H1 (cell line): ENCODE measurements at regions not wholly inside any gene's neighbourhood (a gene's known extent, or its start where the extent isn't known, plus 50 kb on each side); places are given as distances from the start of the nearest gene placed in this dataset.

ENCODE experiments used
- CTCF ChIA-PET: fragments of 300-600 bp; sonication (Branson Sonifier 250); formaldehyde crosslinking; loops from one replicate; lab custom pipeline; 2021; ENCODE audit not compliant: partially characterized antibody; lab: Charles Lee
- POLR2A ChIA-PET: fragments of 300-600 bp; sonication (Branson Sonifier 250); formaldehyde crosslinking; loops from one replicate; lab custom pipeline; 2021; ENCODE audit warnings: inconsistent platforms; ENCODE audit not compliant: partially characterized antibody; lab: Charles Lee
- DNase-seq, 2 experiments: peaks; one replicate each; pipeline versions ENCODE4 v3.0.0 to v3.0.0-alpha.2; 2010 to 2022; ENCODE audit warnings: low spot score in 2 of 2, low read depth in 1 of 2, mixed read lengths in 1 of 2
- FAIRE-seq: peaks from 2 replicates; lab custom pipeline; 2011; peaks lifted over from hg19 to GRCh38; lab: Jason Lieb, UNC
- H2AFZ ChIP-seq: 2 replicates; pipeline ENCODE4 v1.8.1; 2012; ENCODE audit warnings: low read length, inconsistent platforms
- H2AK5ac ChIP-seq: 2 replicates; pipeline ENCODE4 v1.6.1; 2013; ENCODE audit warnings: low read depth, low read length
- H2BK120ac ChIP-seq: replicated peaks from 2 replicates; pipeline ENCODE3; 2013; ENCODE audit warnings: low read depth, low read length, inconsistent platforms
- H2BK12ac ChIP-seq: 2 replicates; pipeline ENCODE4 v1.6.1; 2013; ENCODE audit warnings: low read depth, low read length
- H2BK15ac ChIP-seq: 2 replicates; pipeline ENCODE4 v1.6.1; 2013; ENCODE audit warnings: low read length
- H2BK20ac ChIP-seq: 2 replicates; pipeline ENCODE4 v1.6.1; 2013; ENCODE audit warnings: low read length
- H2BK5ac ChIP-seq: 2 replicates; pipeline ENCODE4 v1.6.1; 2013; ENCODE audit warnings: low read depth, low read length
- H3K14ac ChIP-seq: 2 replicates; pipeline ENCODE4 v1.6.1; 2013; ENCODE audit warnings: inconsistent platforms; ENCODE audit not compliant: insufficient read length
- H3K18ac ChIP-seq: 2 replicates; pipeline ENCODE4 v1.6.1; 2013; ENCODE audit warnings: low read length; ENCODE audit errors: extremely low read depth
- H3K23ac ChIP-seq: 2 replicates; pipeline ENCODE4 v1.6.1; 2013; ENCODE audit warnings: inconsistent platforms; ENCODE audit not compliant: insufficient read length
- H3K23me2 ChIP-seq: 2 replicates; pipeline ENCODE4 v1.6.1; 2013; ENCODE audit warnings: low read depth, low read length
- H3K27ac ChIP-seq: 2 replicates; pipeline ENCODE4 v1.6.1; 2011; ENCODE audit warnings: low read depth, low read length, inconsistent platforms
- H3K27me3 ChIP-seq, 4 experiments: replicated peaks in 1 of 4; 1 replicate in 1 of 4; 2 replicates in 3 of 4; pipeline versions ENCODE4 v1.6.1 to v1.8.1; 2011 to 2013; ENCODE audit warnings: low read length in 3 of 4, mild to moderate bottlenecking in 3 of 4, inconsistent platforms in 2 of 4, mixed read lengths in 2 of 4, moderate library complexity in 1 of 4; ENCODE audit not compliant: control insufficient read depth in 3 of 4, insufficient read depth in 3 of 4; ENCODE audit errors: extremely low read depth in 1 of 4
- H3K36me3 ChIP-seq, 4 experiments: 2 replicates each; pipeline versions ENCODE4 v1.6.1 to v1.8.1; 2011 to 2013; ENCODE audit warnings: mild to moderate bottlenecking in 4 of 4, low read length in 3 of 4, moderate library complexity in 2 of 4, control low read depth in 1 of 4, inconsistent platforms in 1 of 4; ENCODE audit not compliant: insufficient read depth in 4 of 4, control insufficient read depth in 2 of 4
- H3K4ac ChIP-seq: replicated peaks from 2 replicates; pipeline ENCODE3; 2013; ENCODE audit warnings: low read length, low read depth, mixed read lengths, inconsistent platforms; ENCODE audit not compliant: insufficient read length
- H3K4me1 ChIP-seq, 4 experiments: replicated peaks in 1 of 4; 1 replicate in 1 of 4; 2 replicates in 3 of 4; pipeline versions ENCODE4 v1.6.1 to v1.8.1; 2011 to 2013; ENCODE audit warnings: low read length in 3 of 4, inconsistent platforms in 2 of 4, mixed read lengths in 1 of 4; ENCODE audit not compliant: insufficient read depth in 4 of 4, control insufficient read depth in 3 of 4
- H3K4me2 ChIP-seq, 2 experiments: 2 replicates each; pipeline versions ENCODE4 v1.6.1 to v1.8.1; 2011 to 2013; ENCODE audit warnings: low read depth in 2 of 2, low read length in 2 of 2, control low read depth in 1 of 2, inconsistent platforms in 1 of 2, mild to moderate bottlenecking in 1 of 2; ENCODE audit not compliant: insufficient read depth in 1 of 2
- H3K4me3 ChIP-seq, 4 experiments: fragments of 200-600, 300-600 bp in 1 of 4; sonication (generic), shearing (Covaris generic), sonication (Bioruptor Twin) in 1 of 4; 2 replicates each; pipeline versions ENCODE4 v1.5.1 to v1.8.1; 2011 to 2016; ENCODE audit warnings: low read length in 4 of 4, low read depth in 3 of 4, control low read depth in 2 of 4, inconsistent platforms in 2 of 4, mild to moderate bottlenecking in 2 of 4, mixed read lengths in 1 of 4, moderate library complexity in 1 of 4; ENCODE audit not compliant: insufficient read depth in 2 of 4; ENCODE audit errors: extremely low read depth in 1 of 4
- H3K56ac ChIP-seq: replicated peaks from 2 replicates; pipeline ENCODE3; 2013; ENCODE audit warnings: low read depth, mild to moderate bottlenecking, mixed read lengths, low read length, inconsistent platforms; ENCODE audit not compliant: insufficient read length
- H3K79me1 ChIP-seq: 2 replicates; pipeline ENCODE4 v1.6.1; 2013; ENCODE audit warnings: low read depth, low read length, control low read depth
- H3K79me2 ChIP-seq, 2 experiments: 2 replicates each; pipeline versions ENCODE4 v1.6.1 to v1.8.1; 2012 to 2013; ENCODE audit warnings: low read length in 2 of 2, mild to moderate bottlenecking in 2 of 2, inconsistent platforms in 1 of 2; ENCODE audit not compliant: insufficient read depth in 2 of 2, control insufficient read depth in 1 of 2
- H3K9ac ChIP-seq, 4 experiments: replicated peaks in 1 of 4; 1 replicate in 1 of 4; 2 replicates in 3 of 4; pipeline versions ENCODE4 v1.6.1 to v1.8.1; 2011 to 2013; ENCODE audit warnings: low read depth in 3 of 4, low read length in 3 of 4, control low read depth in 2 of 4, mild to moderate bottlenecking in 2 of 4, moderate library complexity in 2 of 4, inconsistent platforms in 1 of 4; ENCODE audit errors: extremely low read depth in 1 of 4
- H3K9me3 ChIP-seq, 2 experiments: 2 replicates each; pipeline versions ENCODE4 v1.6.1 to v1.8.1; 2012 to 2013; ENCODE audit warnings: mild to moderate bottlenecking in 2 of 2, moderate library complexity in 2 of 2, control low read depth in 1 of 2, inconsistent platforms in 1 of 2, low read depth in 1 of 2, low read length in 1 of 2, mixed read lengths in 1 of 2; ENCODE audit not compliant: insufficient read depth in 2 of 2
- H4K20me1 ChIP-seq, 2 experiments: replicated peaks in 1 of 2; 2 replicates each; pipeline versions ENCODE3 to v1.8.1; 2011 to 2013; ENCODE audit warnings: inconsistent platforms in 2 of 2, low read length in 2 of 2, mild to moderate bottlenecking in 1 of 2; ENCODE audit not compliant: insufficient read depth in 2 of 2, control insufficient read depth in 1 of 2
- H4K5ac ChIP-seq: 2 replicates; pipeline ENCODE4 v1.6.1; 2013; ENCODE audit warnings: low read length, low read depth, mixed read lengths, inconsistent platforms; ENCODE audit not compliant: insufficient read length
- H4K8ac ChIP-seq: 2 replicates; pipeline ENCODE4 v1.8.0; 2013; ENCODE audit warnings: mild to moderate bottlenecking, moderate library complexity, low read length, inconsistent platforms; ENCODE audit not compliant: insufficient read depth; ENCODE audit errors: extremely low read depth
- H4K91ac ChIP-seq: replicated peaks from 2 replicates; pipeline ENCODE3; 2013; ENCODE audit warnings: low read length, mixed read lengths, inconsistent platforms; ENCODE audit not compliant: insufficient read length
- ATF2 ChIP-seq: IDR thresholded peaks from 2 replicates; pipeline ENCODE4 v1.6.1; 2012; ENCODE audit warnings: low read length, inconsistent platforms
- BRCA1 ChIP-seq: IDR thresholded peaks from 2 replicates; pipeline ENCODE4 v1.6.1; 2012; ENCODE audit warnings: low read depth, low read length, improper control_type of control experiment
- CHD1 ChIP-seq: IDR thresholded peaks from 2 replicates; pipeline ENCODE4 v1.6.1; 2012; ENCODE audit warnings: low read depth, low read length, improper control_type of control experiment
- CHD2 ChIP-seq: IDR thresholded peaks from 2 replicates; pipeline ENCODE4 v1.6.1; 2012; ENCODE audit warnings: low read length, improper control_type of control experiment
- EGR1 ChIP-seq: IDR thresholded peaks from 2 replicates; pipeline ENCODE4 v1.6.1; 2011; ENCODE audit warnings: low read depth, low read length, borderline replicate concordance
- JUN ChIP-seq: IDR thresholded peaks from 2 replicates; pipeline ENCODE4 v1.6.1; 2011; ENCODE audit warnings: low read depth, mild to moderate bottlenecking, improper control_type of control experiment, low read length
- POLR2AphosphoS5 ChIP-seq: IDR thresholded peaks from 2 replicates; pipeline ENCODE4 v1.6.1; 2011; ENCODE audit warnings: low read depth, low read length
- RAD21 ChIP-seq, 2 experiments: IDR thresholded peaks in 1 of 2; conservative IDR thresholded peaks in 1 of 2; 2 replicates each; pipeline ENCODE4 v1.6.1; 2011; ENCODE audit warnings: low read depth in 2 of 2, low read length in 2 of 2, improper control_type of control experiment in 1 of 2, inconsistent platforms in 1 of 2, mild to moderate bottlenecking in 1 of 2, moderate library complexity in 1 of 2
- SIN3A ChIP-seq, 2 experiments: IDR thresholded peaks in 1 of 2; conservative IDR thresholded peaks in 1 of 2; 2 replicates each; pipeline ENCODE4 v1.6.1; 2011 to 2012; ENCODE audit warnings: low read length in 2 of 2, improper control_type of control experiment in 1 of 2, low read depth in 1 of 2, mild to moderate bottlenecking in 1 of 2
- SP1 ChIP-seq: IDR thresholded peaks from 2 replicates; pipeline ENCODE4 v1.6.1; 2011; ENCODE audit warnings: low read depth, low read length
- SP4 ChIP-seq: IDR thresholded peaks from 2 replicates; pipeline ENCODE4 v1.6.1; 2012; ENCODE audit warnings: low read length, inconsistent platforms
- SUZ12 ChIP-seq: fragments of 200-600 bp; sonication (generic); IDR thresholded peaks from 2 replicates; pipeline ENCODE4 v1.6.1; 2012; ENCODE audit warnings: mild to moderate bottlenecking, inconsistent platforms, low read length, moderate library complexity, mixed read lengths
- YY1 ChIP-seq: IDR thresholded peaks from 2 replicates; pipeline ENCODE4 v1.6.1; 2011; ENCODE audit warnings: low read depth, mild to moderate bottlenecking, low read length
- WGBS, 2 experiments: shearing (Covaris generic) in 1 of 2; methylation state at CpG; one replicate each; pipeline versions ENCODE4 v1.1.6 to v1.1.7; 2013 to 2015; ENCODE audit warnings: low lambda C conversion rate in 2 of 2, mixed read lengths in 2 of 2, inconsistent platforms in 1 of 2, low coverage in 1 of 2, missing lambda C conversion rate in 1 of 2; ENCODE audit not compliant: insufficient replicate concordance in 2 of 2, insufficient coverage in 1 of 2, insufficient read length in 1 of 2; ENCODE audit errors: extremely low coverage in 1 of 2, missing lambda C conversion rate in 1 of 2; 5-methylcytosine and 5-hydroxymethylcytosine counted together

GRCh38 chr5:24331531-24331930, 313.2 kb downstream of the CDH10 start (continued):
- TF ChIP-seq SP1: no peak

GRCh38 chr5:24347158-24347557, 297.6 kb downstream of the CDH10 start:
- FAIRE-seq (no peak), DNase-seq (no peak)
- Histone ChIP-seq H4K8ac (no peak overlapping the region), H3K27me3 (no peaks in the 10 kb centered on the region), H3K9ac (no peak overlapping the region), H3K4me3 (no peak overlapping the region), H3K79me1 (no peaks in the 10 kb centered on the region), H3K56ac (no peak overlapping the region), H3K23ac (no peak overlapping the region), H3K36me3 (no peaks in the 10 kb centered on the region), H2BK5ac (no peak overlapping the region), H4K5ac (no peak overlapping the region), H4K91ac (no peak overlapping the region), H2AK5ac (no peak overlapping the region), H3K27ac (no peak overlapping the region), H3K4me2 (no peak overlapping the region), H3K18ac (no peak overlapping the region), H3K79me2 (no peaks in the 10 kb centered on the region), H2BK15ac (no peak overlapping the region), H3K14ac (no peak overlapping the region), H4K20me1 (no peaks in the 10 kb centered on the region), H3K9me3 (no peaks in the 10 kb centered on the region), H2BK12ac (no peak overlapping the region), H2BK20ac (no peak overlapping the region), H3K23me2 (no peaks in the 10 kb centered on the region), H3K4me1 (no peaks in the 10 kb centered on the region), H2AFZ (no peak overlapping the region), H3K4ac (no peak overlapping the region), H2BK120ac (no peak overlapping the region)
- CTCF ChIA-PET: no interaction called here
- POLR2A ChIA-PET: no interaction called here
- WGBS, 2 experiments: 84% methylated on average over 2 of the region's 2 CpGs; no CpG with 5 or more reads in 1 of the 2 experiments
- no peak for TF ChIP-seq EGR1
- TF ChIP-seq POLR2AphosphoS5: no peak
- no peak for TF ChIP-seq CHD1
- no peak for TF ChIP-seq JUN
- TF ChIP-seq ATF2: no peak
- no peak for TF ChIP-seq SIN3A (conservative IDR thresholded peaks at IDR 0.05 in 1 of 2, IDR thresholded peaks at IDR 0.05 in 1 of 2; ENCODE audit: low read depth in 1 of 2, low read length in 2 of 2)
- TF ChIP-seq BRCA1: no peak
- TF ChIP-seq CHD2: no peak
- TF ChIP-seq YY1: no peak
- TF ChIP-seq RAD21 (IDR thresholded peaks at IDR 0.05 in 1 of 2, conservative IDR thresholded peaks at IDR 0.05 in 1 of 2; ENCODE audit: low read depth in 2 of 2, low read length in 2 of 2): no peak
- TF ChIP-seq SUZ12: no peak
- TF ChIP-seq SP4: no peak
